Activated CD8-positive, alpha-beta T cell treated with anti-CD3 and anti-CD28 coated beads for 36 hours (primary cell): ENCODE measurements at regions not wholly inside any gene's neighbourhood (a gene's known extent, or its start where the extent isn't known, plus 50 kb on each side); places are given as distances from the start of the nearest gene placed in this dataset.

Source experiments
- ATAC-seq: fragments of 200-7000 bp; cut with Tn5 transposase; one replicate; pipeline ENCODE4 v1.10.0; 2021; ENCODE audit warnings: mild to moderate bottlenecking, moderate library complexity
- CTCF ChIA-PET: fragments of 350-600 bp; sonication (Branson Sonifier 250); formaldehyde crosslinking; loops from one replicate; lab custom pipeline; 2021; ENCODE audit warnings: antibody characterized with exemption; lab: Charles Lee
- POLR2A ChIA-PET: fragments of 350-600 bp; sonication (Branson Sonifier 250); formaldehyde crosslinking; loops from one replicate; lab custom pipeline; 2021; ENCODE audit warnings: antibody characterized with exemption; lab: Charles Lee
- DNase-seq: peaks from one replicate; pipeline ENCODE4 v3.0.0-alpha.2; 2020
- H3K27ac Mint-ChIP-seq: one replicate; pipeline ENCODE4 v1.8.0; 2021; ENCODE audit warnings: mild to moderate bottlenecking, mixed read lengths
- H3K27me3 Mint-ChIP-seq: one replicate; pipeline ENCODE4 v1.8.0; 2021; ENCODE audit warnings: mixed read lengths
- H3K36me3 Mint-ChIP-seq: one replicate; pipeline ENCODE4 v1.8.0; 2021; ENCODE audit warnings: low read depth, mixed read lengths
- H3K4me1 Mint-ChIP-seq: one replicate; pipeline ENCODE4 v1.8.0; 2021; ENCODE audit warnings: low read depth, mixed read lengths
- H3K4me3 Mint-ChIP-seq: one replicate; pipeline ENCODE4 v1.8.0; 2021; ENCODE audit warnings: mild to moderate bottlenecking, moderate library complexity, mixed read lengths
- H3K9me3 Mint-ChIP-seq: one replicate; pipeline ENCODE4 v1.8.0; 2021; ENCODE audit warnings: mixed read lengths
- intact Hi-C: fragments of 100-400 bp; cut with micrococcal nuclease; formaldehyde crosslinking; loops from one replicate; pipeline ENCODE4 v1.10.0; 2022
- TF ChIP-seq, protein P1 (sequence below): fragments of 200-600 bp; IDR thresholded peaks from one replicate; pipeline ENCODE4 v1.8.0; 2022; ENCODE audit warnings: antibody characterized with exemption, mild to moderate bottlenecking

- Mint-ChIP-seq H3K27me3 (peaks cover 4% of the 10 kb centered on the region), H3K4me1 (no peaks in the 10 kb centered on the region), H3K9me3 (no peaks in the 10 kb centered on the region), H3K27ac (no peak overlapping the region), H3K4me3 (no peak overlapping the region), H3K36me3 (no peaks in the 10 kb centered on the region)
- intact Hi-C loops: no loop called here
- CTCF ChIA-PET: interaction anchor here (1.0 kb wide), 1 partner anchor 15 kb away, joined by 3 read pairs; no protein-coding TSS in a partner anchor
- DNase-seq: no peak
- TF ChIP-seq, protein P1, sequence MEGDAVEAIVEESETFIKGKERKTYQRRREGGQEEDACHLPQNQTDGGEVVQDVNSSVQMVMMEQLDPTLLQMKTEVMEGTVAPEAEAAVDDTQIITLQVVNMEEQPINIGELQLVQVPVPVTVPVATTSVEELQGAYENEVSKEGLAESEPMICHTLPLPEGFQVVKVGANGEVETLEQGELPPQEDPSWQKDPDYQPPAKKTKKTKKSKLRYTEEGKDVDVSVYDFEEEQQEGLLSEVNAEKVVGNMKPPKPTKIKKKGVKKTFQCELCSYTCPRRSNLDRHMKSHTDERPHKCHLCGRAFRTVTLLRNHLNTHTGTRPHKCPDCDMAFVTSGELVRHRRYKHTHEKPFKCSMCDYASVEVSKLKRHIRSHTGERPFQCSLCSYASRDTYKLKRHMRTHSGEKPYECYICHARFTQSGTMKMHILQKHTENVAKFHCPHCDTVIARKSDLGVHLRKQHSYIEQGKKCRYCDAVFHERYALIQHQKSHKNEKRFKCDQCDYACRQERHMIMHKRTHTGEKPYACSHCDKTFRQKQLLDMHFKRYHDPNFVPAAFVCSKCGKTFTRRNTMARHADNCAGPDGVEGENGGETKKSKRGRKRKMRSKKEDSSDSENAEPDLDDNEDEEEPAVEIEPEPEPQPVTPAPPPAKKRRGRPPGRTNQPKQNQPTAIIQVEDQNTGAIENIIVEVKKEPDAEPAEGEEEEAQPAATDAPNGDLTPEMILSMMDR: no peak
- ATAC-seq: no peak
- POLR2A ChIA-PET: no interaction called here
These were observed 218.5 kb downstream of the NUAK1 start for GRCh38 chr12:105920161-105920684.

DNA sequence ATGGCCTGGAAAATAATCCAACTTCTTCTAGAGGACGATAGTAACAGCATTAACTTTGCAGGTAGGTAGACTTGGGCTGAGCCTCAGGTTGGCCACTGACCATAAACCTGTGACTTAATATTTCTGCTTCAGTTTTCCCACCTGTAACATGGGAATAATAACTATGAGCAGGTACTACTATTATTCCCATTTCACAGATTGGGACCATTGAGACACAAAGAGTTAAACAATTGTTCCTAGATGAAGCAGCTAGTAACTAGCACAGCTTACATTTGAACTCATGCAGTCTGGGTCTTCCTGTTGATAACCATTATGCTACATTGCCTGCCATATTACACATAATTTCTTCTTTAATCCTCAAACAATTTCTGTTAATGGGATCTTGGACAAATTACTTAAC, 217.7 kb downstream of the NUAK1 start:
- ChIA-PET CTCF (interaction anchor here (1.0 kb wide), 1 partner anchor 14 kb away, joined by 3 read pairs; no protein-coding TSS in a partner anchor), POLR2A (no interaction called here)
- no peak overlapping the region for H3K27ac Mint-ChIP-seq
- TF ChIP-seq, protein P1: no peak
- H3K9me3 Mint-ChIP-seq: no peaks in the 10 kb centered on the region
- H3K27me3 Mint-ChIP-seq: peaks cover 4% of the 10 kb centered on the region
- no peak overlapping the region for H3K4me3 Mint-ChIP-seq
- DNase-seq: no peak
- ATAC-seq: no peak
- H3K36me3 Mint-ChIP-seq: no peaks in the 10 kb centered on the region
- no peaks in the 10 kb centered on the region for H3K4me1 Mint-ChIP-seq
- intact Hi-C loops: no loop called here

GRCh38 chr12:105921872-105922669, 216.7 kb downstream of the NUAK1 start:
- intact Hi-C loops: no loop called here
- TF ChIP-seq, protein P1: no peak
- no peak for ATAC-seq
- Mint-ChIP-seq H3K27me3 (peaks cover 4% of the 10 kb centered on the region), H3K36me3 (no peaks in the 10 kb centered on the region), H3K9me3 (no peaks in the 10 kb centered on the region), H3K4me3 (no peak overlapping the region), H3K4me1 (no peaks in the 10 kb centered on the region), H3K27ac (no peak overlapping the region)
- DNase-seq: no peak
- ChIA-PET CTCF (no interaction called here), POLR2A (interaction anchor here (1.4 kb wide), 1 partner anchor 15 kb away, joined by 3 read pairs; no protein-coding TSS in a partner anchor)

DNA sequence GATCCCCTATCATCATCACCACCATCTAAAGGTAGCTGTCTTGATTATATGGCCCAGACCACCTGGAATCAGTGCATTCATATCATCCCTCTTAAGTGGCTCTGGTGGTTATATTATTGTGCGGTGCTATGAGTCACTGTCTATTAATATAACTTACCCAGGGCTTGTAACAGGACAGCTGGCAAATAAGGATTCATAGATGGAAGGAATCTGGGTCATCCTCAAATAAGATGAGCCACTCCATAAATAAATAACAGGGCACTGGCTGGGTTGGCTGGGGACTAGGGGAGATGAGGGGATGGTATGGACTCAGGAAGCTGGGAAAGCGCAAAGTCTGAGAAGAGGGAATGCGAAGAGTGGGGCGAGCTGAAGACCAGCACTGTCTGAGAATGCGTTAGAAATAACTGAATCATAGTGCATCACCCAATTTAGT, 216.1 kb downstream of the NUAK1 start:
- H3K4me1 Mint-ChIP-seq: no peaks in the 10 kb centered on the region
- no peaks in the 10 kb centered on the region for H3K36me3 Mint-ChIP-seq
- DNase-seq (no peak), ATAC-seq (no peak)
- H3K4me3 Mint-ChIP-seq: no peak overlapping the region
- CTCF ChIA-PET: no interaction called here
- no peaks in the 10 kb centered on the region for H3K9me3 Mint-ChIP-seq
- TF ChIP-seq, protein P1: no peak
- intact Hi-C loops: no loop called here
- H3K27ac Mint-ChIP-seq: no peak overlapping the region
- peaks cover under 1% of the 10 kb centered on the region for H3K27me3 Mint-ChIP-seq
- POLR2A ChIA-PET: interaction anchor here (1.4 kb wide), 1 partner anchor 15 kb away, joined by 3 read pairs; no protein-coding TSS in a partner anchor

- POLR2A ChIA-PET: no interaction called here
These were observed 214.1 kb downstream of the NUAK1 start for GRCh38 chr12:105924526-105925208.

More at GRCh38 chr12:105924526-105925208, 214.1 kb downstream of the NUAK1 start:
- Mint-ChIP-seq H3K9me3 (no peaks in the 10 kb centered on the region), H3K4me1 (no peaks in the 10 kb centered on the region), H3K27ac (no peak overlapping the region), H3K27me3 (no peaks in the 10 kb centered on the region), H3K36me3 (no peaks in the 10 kb centered on the region), H3K4me3 (no peak overlapping the region)
- intact Hi-C loops: no loop called here
- DNase-seq (no peak), ATAC-seq (no peak)
- TF ChIP-seq, protein P1: no peak
- CTCF ChIA-PET: no interaction called here
